Cardiac fibroblast (primary cell): ENCODE measurements at regions not wholly inside any gene's neighbourhood (a gene's known extent, or its start where the extent isn't known, plus 50 kb on each side); places are given as distances from the start of the nearest gene placed in this dataset.

Source experiments
- DNase-seq, 2 donors: peaks; one replicate each; pipeline versions ENCODE4 v3.0.0 to v3.0.0-alpha.2; 2010; ENCODE audit warnings: low read depth in 2 of 2
- H3K4me3 ChIP-seq, 2 donors: replicated peaks in 1 of 2; 1 replicate in 1 of 2; 2 replicates in 1 of 2; pipeline ENCODE4 v1.5.1; 2011; ENCODE audit warnings: low read depth in 2 of 2, low read length in 2 of 2, mild to moderate bottlenecking in 2 of 2, moderate library complexity in 1 of 2
- CTCF ChIP-seq: IDR thresholded peaks from one replicate; pipeline ENCODE4 v1.5.1; 2011; ENCODE audit warnings: low read depth, mild to moderate bottlenecking, low read length, inconsistent platforms

- TF ChIP-seq CTCF = no peak
- no peak for DNase-seq
These were observed 423.0 kb downstream of the ZBBX start for GRCh38 chr3:166957121-166957520.

GRCh38 chr3:166955201-166955939 lies 424.7 kb downstream of the ZBBX start:
- no peak for TF ChIP-seq CTCF
- DNase-seq = peak in 1 of 2 donors; percentile 13
- H3K4me3 ChIP-seq = no peak overlapping the region

More at GRCh38 chr3:166957121-166957520, 423.0 kb downstream of the ZBBX start:
- H3K4me3 ChIP-seq = no peak overlapping the region

- TF ChIP-seq CTCF = no peak
- no peak for DNase-seq
- no peak overlapping the region for H3K4me3 ChIP-seq
These were observed 445.2 kb downstream of the ZBBX start for GRCh38 chr3:166934879-166935278.

- DNase-seq = no peak
- H3K4me3 ChIP-seq = no peak overlapping the region
- TF ChIP-seq CTCF = no peak
These were observed 462.7 kb downstream of the ZBBX start for GRCh38 chr3:166917437-166917836.

- no peak overlapping the region for H3K4me3 ChIP-seq
- no peak for TF ChIP-seq CTCF
These were observed 477.7 kb downstream of the ZBBX start for GRCh38 chr3:166902374-166902773.

GRCh38 chr3:166900866-166901577 lies 479.1 kb downstream of the ZBBX start:
- no peak overlapping the region for H3K4me3 ChIP-seq
- DNase-seq = no peak
- no peak for TF ChIP-seq CTCF

More at GRCh38 chr3:166902374-166902773, 477.7 kb downstream of the ZBBX start:
- peak in 1 of 2 donors; percentile 0 for DNase-seq
